ENCODE measurements at regions not wholly inside any gene's neighbourhood (a gene's known extent, or its start where the extent isn't known, plus 50 kb on each side); places are given as distances from the start of the nearest gene placed in this dataset.

DNA sequence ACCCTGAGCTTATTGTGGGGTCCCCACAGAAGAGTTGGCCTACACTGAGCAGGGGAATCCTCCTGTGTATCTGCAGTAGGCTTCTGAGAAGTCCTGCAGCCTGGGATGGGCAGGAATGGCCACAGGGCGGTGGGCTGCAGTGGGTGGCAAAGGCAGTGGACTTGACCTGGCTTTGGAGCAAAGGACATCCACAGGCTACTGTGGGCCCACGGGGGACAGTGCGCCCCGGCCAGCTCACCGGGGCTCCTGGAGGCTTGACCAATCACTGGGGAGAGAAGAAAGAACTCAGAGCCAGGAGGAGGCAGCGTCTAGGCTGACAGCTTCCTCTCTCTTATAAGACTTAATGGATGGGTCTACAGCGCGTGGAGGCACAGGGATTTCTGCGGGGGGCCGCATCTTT lies 488.8 kb upstream of the MGMT start:
- TF ChIP-seq POLR2A (IDR thresholded peaks at IDR 0.05; ENCODE audit: low read depth, low read length), result no peak
- no peak for FAIRE-seq
- DNase-seq (ENCODE audit: insufficient read length, low spot score), result no peak

DNA sequence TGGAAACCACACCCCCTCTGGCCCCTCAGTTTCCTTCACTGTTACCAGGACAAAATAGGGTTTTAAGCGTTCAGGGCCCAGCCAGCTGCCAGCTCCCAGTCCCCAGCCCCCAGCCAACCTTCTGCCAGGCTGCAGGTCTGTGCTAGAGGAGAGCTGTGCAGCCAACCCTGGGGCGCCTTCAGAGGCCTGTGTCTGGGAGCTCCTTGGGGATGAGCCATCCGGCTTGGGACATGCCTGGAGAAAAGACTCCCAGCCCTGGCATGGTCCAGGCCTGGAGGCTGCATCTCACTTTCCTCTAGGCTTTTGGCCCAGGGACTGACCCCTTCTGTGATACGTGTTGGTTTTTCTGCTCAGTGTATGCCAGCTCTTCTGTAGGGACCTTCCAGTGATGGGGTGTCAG lies 487.6 kb upstream of the MGMT start:
- no peak for TF ChIP-seq POLR2A (IDR thresholded peaks at IDR 0.05; ENCODE audit: low read depth, low read length)
- no peak for DNase-seq (ENCODE audit: insufficient read length, low spot score)
- FAIRE-seq, result no peak

DNA sequence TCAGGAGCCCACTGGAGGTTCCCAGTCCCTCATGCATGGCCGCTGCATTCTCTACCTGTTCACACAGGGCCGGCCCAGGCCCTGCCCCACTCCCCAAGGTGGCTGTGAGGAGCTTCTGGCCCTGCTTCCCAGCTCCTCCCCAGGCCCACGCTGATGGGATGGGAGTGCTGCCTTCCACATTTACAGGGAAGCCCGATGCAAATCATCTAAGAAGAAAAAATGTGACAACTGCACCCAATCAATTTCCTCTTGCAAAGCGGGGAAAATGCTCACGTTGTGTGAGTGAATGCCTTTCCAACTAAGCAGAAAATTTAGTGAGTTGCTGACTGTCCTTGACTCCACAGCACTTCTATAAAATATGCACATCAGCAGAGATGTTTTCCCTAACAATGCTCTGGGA lies 485.8 kb upstream of the MGMT start:
- no peak for DNase-seq (ENCODE audit: insufficient read length, low spot score)
- no peak for TF ChIP-seq POLR2A (IDR thresholded peaks at IDR 0.05; ENCODE audit: low read depth, low read length)
- FAIRE-seq, result no peak

DNA sequence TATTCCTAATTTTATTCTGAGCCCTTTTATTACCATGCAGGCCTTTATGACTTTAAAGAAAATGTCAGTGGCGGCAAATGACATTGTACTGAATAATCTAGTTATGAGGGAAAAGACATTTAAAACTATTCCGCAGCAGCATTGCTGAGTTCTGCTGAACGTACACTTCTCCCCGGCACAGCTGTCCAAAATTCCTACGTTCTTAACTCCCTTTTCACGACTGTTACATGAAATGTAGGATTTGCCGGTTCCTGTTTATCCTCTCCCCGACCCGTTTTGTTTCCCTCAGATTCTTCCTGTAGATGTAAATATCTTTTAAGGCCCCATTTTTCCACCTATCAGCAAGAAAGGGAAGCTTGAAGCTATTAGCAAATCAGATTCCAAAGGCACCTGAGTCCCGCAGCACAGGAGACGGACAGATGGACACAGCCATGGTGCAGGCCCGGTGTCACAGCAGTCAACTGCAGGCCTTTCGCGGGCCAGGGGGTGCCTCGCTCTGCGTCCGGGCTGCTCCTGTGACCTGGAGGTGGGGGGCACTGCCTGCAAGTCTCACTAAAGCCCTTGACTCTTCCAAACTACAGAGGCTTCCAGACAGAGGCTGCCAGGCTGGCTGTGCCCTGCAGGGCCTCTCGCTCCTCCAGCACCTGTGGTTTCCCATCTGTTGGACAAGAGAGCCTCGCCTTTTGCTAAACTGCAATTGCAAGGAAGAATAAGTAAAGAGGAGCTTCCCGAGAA lies 485.0 kb upstream of the MGMT start:
- no peak for TF ChIP-seq POLR2A (IDR thresholded peaks at IDR 0.05; ENCODE audit: low read depth, low read length)
- FAIRE-seq (no peak), DNase-seq (ENCODE audit: insufficient read length, low spot score) (no peak)

DNA sequence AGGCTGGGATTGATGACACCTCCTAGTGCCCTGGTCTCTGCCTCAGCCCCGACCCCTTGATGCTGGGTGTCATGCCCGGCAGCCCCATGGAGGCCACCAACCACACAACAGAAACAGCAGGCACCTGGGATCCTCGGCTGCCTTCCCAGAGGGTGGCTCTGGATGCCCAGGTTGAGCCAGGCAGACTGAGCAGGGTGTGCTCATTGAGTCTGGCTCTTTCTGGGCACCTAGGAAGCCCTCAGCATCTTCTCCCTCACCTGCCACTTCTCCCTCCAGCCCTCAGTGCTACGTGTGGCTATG lies 484.5 kb upstream of the MGMT start:
- FAIRE-seq (no peak), DNase-seq (ENCODE audit: insufficient read length, low spot score) (no peak)
- no peak for TF ChIP-seq POLR2A (IDR thresholded peaks at IDR 0.05; ENCODE audit: low read depth, low read length)

DNA sequence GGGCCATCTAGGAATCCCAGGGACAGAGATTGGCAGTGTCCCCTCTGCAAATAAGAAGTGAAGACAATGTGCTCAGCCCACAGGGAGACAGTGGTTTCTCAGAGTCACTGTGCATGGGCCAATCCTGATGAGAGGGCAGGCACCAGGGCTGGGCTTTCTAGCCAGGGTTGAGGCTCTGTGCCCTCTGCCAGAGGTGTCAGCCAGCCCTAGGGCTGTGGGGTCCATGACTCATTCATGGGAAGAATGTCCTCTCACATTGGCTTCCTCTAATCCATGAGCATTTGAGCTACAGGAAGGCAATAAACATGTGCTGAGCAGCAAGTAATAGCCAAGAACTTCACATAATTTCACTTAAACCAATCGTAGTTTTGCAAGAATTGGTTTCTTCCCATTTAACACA lies 482.0 kb upstream of the MGMT start:
- no peak for TF ChIP-seq POLR2A (IDR thresholded peaks at IDR 0.05; ENCODE audit: low read depth, low read length)
- no peak for DNase-seq (ENCODE audit: insufficient read length, low spot score)
- no peak for FAIRE-seq

DNA sequence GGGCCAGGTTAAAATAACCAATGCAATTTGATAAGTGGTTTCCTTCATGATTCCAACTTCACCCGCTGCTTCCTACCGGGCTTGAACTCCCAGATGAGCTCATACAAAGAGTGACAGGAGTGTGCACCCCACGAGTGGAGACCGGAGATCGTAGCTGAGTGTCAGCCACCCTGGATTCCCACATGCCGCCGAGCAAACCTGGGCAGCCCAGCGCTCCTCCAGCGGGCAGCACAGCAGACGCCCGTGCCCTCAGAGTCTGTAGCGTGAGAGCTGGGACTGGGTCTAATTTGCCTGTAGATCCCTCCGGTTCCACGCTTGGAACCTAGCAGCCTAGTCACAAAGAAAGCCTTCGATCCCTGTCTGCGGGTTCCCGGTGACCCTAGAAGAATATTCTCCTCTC lies 476.1 kb upstream of the MGMT start:
- FAIRE-seq (no peak), DNase-seq (ENCODE audit: insufficient read length, low spot score) (no peak)
- TF ChIP-seq POLR2A (IDR thresholded peaks at IDR 0.05; ENCODE audit: low read depth, low read length), result no peak

DNA sequence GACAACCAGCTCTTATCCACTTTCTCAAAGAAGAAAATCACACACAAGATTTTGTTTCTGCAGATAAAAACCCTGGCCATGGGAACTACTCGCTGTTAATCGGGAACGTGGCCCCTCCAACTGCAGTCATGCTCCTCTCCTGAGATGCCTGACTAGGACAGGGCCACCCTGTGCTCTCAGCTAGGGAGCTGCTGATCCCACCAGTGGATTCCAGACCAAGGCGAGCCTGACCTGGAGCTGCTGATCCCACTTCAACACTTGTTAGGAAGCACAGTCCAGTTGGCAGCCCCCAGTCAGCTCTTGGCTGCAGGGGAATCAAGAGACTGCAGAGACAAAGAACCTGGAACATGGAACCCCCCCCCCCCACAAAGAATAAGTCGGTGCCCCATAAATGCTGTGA lies 474.3 kb upstream of the MGMT start:
- DNase-seq (ENCODE audit: insufficient read length, low spot score), result no peak
- FAIRE-seq, result no peak
- TF ChIP-seq POLR2A (IDR thresholded peaks at IDR 0.05; ENCODE audit: low read depth, low read length), result no peak

DNA sequence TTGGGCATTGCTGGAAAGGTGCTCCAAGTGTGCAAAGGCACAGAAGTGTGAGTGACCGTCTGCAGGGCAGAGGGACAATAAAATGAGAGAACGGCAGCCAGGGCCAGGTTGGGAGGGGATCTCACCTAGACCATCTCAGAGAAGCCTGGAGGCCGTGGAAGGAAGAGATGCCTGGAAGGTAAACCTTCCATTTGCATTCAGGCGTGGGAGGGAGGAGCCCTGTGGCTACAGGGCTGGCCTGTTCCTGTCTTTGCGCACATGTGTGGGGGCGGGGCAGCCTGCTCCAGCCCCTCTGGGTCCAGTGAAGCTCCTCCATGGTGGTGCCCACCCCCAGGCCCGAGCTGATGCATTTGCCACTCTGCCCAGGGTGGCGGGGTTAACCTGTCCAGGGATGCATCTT lies 473.6 kb upstream of the MGMT start:
- FAIRE-seq (no peak), DNase-seq (ENCODE audit: insufficient read length, low spot score) (no peak)
- TF ChIP-seq POLR2A (IDR thresholded peaks at IDR 0.05; ENCODE audit: low read depth, low read length), result no peak

DNA sequence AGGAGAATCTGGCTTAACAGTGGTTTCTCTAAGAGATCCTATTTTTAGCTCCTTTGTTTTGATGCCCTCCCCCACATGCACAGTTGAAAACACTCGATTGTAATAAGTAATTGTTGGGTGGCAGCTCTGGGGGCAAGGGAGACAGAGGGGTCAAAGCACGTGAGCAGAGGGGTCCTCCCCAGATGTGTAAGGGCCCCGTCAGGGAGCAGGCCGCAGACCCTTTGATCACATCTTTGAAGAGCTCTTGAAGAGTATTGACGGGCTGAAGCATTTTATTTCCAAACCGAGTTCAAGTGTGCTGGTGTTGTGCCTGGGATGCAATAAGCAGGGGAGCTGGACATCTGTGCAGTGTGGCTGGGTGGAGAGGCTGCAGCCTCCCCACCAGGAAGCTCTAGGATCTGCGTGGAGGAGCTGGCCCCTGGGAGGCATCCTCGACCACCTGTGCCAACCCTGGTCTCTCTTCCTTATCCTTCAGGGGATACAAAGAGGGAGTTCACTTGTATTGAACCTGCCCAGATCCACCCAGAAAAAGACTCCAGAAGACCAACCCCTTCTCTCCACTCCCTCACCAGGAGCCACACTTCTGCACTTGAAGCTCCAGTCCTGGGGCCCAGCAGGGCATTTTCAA lies 473.0 kb upstream of the MGMT start:
- FAIRE-seq (no peak), DNase-seq (ENCODE audit: insufficient read length, low spot score) (no peak)
- no peak for TF ChIP-seq POLR2A (IDR thresholded peaks at IDR 0.05; ENCODE audit: low read depth, low read length)

DNA sequence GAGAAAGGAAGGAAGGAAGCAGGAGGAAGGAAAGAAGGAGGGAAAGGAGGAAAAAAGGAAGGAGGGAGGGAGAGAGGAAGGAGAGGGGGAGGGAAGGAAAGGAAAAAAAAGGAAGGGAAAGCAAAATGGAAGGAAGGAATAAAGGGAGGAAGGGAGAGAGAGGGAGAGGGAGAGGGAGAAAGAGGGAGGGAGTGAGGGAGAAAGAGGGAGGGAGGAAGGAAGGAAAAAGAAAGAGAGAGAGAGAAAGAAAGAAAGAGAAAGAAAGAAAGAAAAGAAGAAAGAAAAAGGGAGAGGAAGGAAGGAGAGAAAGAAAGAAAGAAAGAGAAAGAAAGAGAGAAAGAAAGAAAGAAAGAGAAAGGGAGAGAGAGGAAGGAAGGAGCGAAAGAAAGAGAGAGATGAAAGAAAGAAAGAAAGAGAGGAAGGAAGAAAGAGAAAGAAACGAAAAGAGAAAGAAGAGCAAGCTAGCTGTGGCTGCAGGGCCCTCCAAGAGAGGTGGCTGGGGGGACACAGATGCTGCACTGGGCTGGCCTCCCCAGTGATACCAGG lies 472.4 kb upstream of the MGMT start:
- FAIRE-seq (no peak), DNase-seq (ENCODE audit: insufficient read length, low spot score) (no peak)
- no peak for TF ChIP-seq POLR2A (IDR thresholded peaks at IDR 0.05; ENCODE audit: low read depth, low read length)

DNA sequence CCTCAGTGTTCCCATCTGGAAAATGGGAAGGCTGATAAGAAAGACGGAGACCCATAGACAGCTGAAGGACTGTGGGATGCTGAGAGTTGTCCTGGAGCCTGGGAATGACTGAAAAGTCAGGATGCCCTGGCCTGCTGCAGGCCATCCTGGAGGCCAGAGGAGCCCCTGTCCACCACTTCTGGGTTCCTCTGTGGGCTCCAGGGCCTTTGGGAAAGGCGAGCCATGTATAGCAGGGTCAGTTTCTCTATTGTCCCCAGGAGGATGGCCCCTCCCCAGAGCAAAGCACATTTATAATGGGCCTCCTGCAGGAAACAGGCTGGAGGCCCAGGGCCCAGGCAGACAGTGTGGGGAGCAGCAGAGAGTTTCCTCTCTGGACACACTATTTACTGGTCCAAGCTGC lies 471.4 kb upstream of the MGMT start:
- DNase-seq (ENCODE audit: insufficient read length, low spot score) (no peak), FAIRE-seq (no peak)
- no peak for TF ChIP-seq POLR2A (IDR thresholded peaks at IDR 0.05; ENCODE audit: low read depth, low read length)

DNA sequence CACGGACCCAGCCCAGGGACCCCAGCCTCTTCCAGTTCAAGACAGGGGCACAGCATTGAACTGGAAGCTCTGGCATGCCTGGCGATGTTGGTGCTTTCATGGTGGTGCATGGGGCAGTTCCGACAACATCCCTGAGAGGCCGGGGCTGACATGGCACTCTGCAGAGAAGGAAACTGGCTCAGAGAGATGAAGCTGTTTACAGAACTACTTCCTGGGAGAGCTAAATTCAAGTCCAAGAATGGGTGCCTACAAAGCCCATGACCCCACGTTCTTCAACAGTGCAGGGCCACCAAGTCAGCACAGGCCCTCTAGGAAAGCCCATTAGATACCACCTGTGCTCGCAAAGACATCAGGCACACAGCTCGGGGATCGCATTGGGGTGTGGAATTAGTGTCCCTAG lies 470.9 kb upstream of the MGMT start:
- no peak for FAIRE-seq
- TF ChIP-seq POLR2A (IDR thresholded peaks at IDR 0.05; ENCODE audit: low read depth, low read length), result no peak
- no peak for DNase-seq (ENCODE audit: insufficient read length, low spot score)

DNA sequence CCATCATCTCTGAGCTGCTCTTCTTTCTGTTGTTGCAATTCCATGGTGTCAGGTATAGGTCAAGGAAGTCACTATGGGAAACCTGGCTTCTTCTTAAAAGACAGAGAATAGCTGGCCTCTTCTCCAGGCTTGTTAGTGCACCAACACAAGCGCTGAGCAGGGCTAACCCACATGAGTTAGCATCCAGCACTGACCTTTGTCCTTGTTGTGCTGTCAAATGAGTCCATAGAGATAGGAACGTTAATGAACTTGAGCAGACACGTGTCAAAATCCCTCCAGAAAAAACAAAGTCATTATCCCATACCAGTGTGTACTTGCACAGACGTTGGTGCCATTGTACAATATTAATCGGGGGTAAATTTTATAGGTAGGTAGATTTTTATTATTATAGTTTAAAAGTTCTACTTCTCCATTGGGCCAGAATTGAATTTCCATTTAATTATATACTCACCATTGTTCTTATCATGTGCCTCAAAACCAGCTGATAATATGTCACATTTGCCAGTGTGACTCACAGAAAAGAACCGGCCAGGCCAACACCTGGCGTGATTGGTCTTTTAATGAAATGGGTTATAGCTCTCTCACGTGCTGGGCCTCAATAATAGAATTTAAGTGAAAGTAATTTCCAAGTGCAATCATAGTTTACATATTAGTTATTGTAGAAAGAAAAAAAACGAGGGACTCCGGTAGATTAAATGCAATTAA lies 468.8 kb upstream of the MGMT start:
- no peak for TF ChIP-seq POLR2A (IDR thresholded peaks at IDR 0.05; ENCODE audit: low read depth, low read length)
- DNase-seq (ENCODE audit: insufficient read length, low spot score) (no peak), FAIRE-seq (no peak)

DNA sequence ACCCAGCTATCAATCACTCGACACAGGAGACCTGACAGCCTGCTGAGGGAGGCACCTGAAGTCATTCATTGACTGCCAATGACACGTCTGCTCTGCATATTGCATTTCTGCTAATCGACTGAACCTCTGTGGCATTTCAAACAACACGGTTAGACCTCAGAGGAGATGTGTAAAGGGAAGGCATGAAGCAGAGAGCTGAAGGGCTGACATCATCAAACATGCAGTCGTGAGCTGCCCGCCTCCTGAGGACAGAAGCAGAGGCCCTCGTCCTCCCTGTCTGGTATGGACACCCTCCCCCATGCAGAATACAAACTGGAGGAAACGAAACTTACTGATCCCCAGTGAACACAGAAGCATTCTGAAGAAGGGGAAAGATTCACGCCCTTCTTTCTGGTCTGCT lies 462.6 kb upstream of the MGMT start:
- FAIRE-seq (no peak), DNase-seq (ENCODE audit: insufficient read length, low spot score) (no peak)
- TF ChIP-seq POLR2A (IDR thresholded peaks at IDR 0.05; ENCODE audit: low read depth, low read length), result no peak

All from H54 (cell line).